IMR-90 (cell line): ENCODE measurements at regions not wholly inside any gene's neighbourhood (a gene's known extent, or its start where the extent isn't known, plus 50 kb on each side); places are given as distances from the start of the nearest gene placed in this dataset.

Source experiments
- ATAC-seq: fragments of 200-7000 bp; cut with Tn5 transposase; 2 replicates; pipeline ENCODE4 v1.9.1; 2020; ENCODE audit warnings: low read depth, mild to moderate bottlenecking, moderate library complexity
- BruUV-seq: library from RNA; stranded (reverse); fragments of 400-500 nt; replicated peaks from 2 replicates; lab custom pipeline; 2021; lab: Mats Ljungman, UMichigan
- CTCF ChIA-PET: fragments of 300-600 bp; formaldehyde crosslinking; extraction: SDS; loops from one replicate; lab custom pipeline; 2021; ENCODE audit warnings: antibody characterized with exemption; lab: Yijun Ruan, JAX
- POLR2A ChIA-PET: fragments of 300-600 bp; sonication (Branson Sonifier 250); formaldehyde crosslinking; loops from one replicate; lab custom pipeline; 2022; ENCODE audit warnings: antibody characterized with exemption; ENCODE audit not compliant: unreplicated experiment; lab: Charles Lee
- DNase-seq: peaks from one replicate; pipeline ENCODE4 v3.0.0; 2013
- H2AFZ ChIP-seq: replicated peaks from 2 replicates; pipeline ENCODE3; 2013; ENCODE audit warnings: low read length, mild to moderate bottlenecking; ENCODE audit not compliant: poor library complexity
- H2AK5ac ChIP-seq: 2 replicates; pipeline ENCODE4 v1.6.1; 2013; ENCODE audit warnings: low read depth, low read length, inconsistent platforms
- H2AK9ac ChIP-seq: replicated peaks from 2 replicates; pipeline ENCODE3; 2013; ENCODE audit warnings: mild to moderate bottlenecking, low read depth, low read length, moderate library complexity; ENCODE audit not compliant: poor library complexity
- H2BK120ac ChIP-seq: 2 replicates; pipeline ENCODE4 v1.6.1; 2013; ENCODE audit warnings: low read depth, low read length, inconsistent platforms
- H2BK15ac ChIP-seq: 3 replicates; pipeline ENCODE4 v1.6.1; 2013; ENCODE audit warnings: low read depth, low read length, inconsistent platforms
- H2BK20ac ChIP-seq: 2 replicates; pipeline ENCODE4 v1.6.1; 2013; ENCODE audit warnings: low read depth, mild to moderate bottlenecking, inconsistent platforms, low read length, moderate library complexity
- H2BK5ac ChIP-seq: 2 replicates; pipeline ENCODE4 v1.6.1; 2013; ENCODE audit warnings: mild to moderate bottlenecking, low read depth, low read length, inconsistent platforms; ENCODE audit not compliant: poor library complexity, severe bottlenecking
- H3K14ac ChIP-seq: replicated peaks from 2 replicates; pipeline ENCODE4 v1.6.1; 2013; ENCODE audit warnings: low read depth, low read length, inconsistent platforms
- H3K18ac ChIP-seq: 2 replicates; pipeline ENCODE4 v1.6.1; 2013; ENCODE audit warnings: low read depth, low read length, control low read depth
- H3K23ac ChIP-seq: 2 replicates; pipeline ENCODE4 v1.6.1; 2013; ENCODE audit warnings: low read depth, low read length, inconsistent platforms
- H3K27ac ChIP-seq: 2 replicates; pipeline ENCODE4 v1.5.1; 2013; ENCODE audit warnings: mild to moderate bottlenecking, control low read depth, low read length; ENCODE audit not compliant: insufficient read depth
- H3K27me3 ChIP-seq: 2 replicates; pipeline ENCODE4 v1.6.1; 2013; ENCODE audit warnings: low read length; ENCODE audit not compliant: control insufficient read depth, insufficient read depth
- H3K36me3 ChIP-seq: 2 replicates; pipeline ENCODE4 v1.6.1; 2013; ENCODE audit warnings: low read length, mixed read lengths; ENCODE audit not compliant: control insufficient read depth, insufficient read depth
- H3K4ac ChIP-seq: 2 replicates; pipeline ENCODE4 v1.6.1; 2013; ENCODE audit warnings: low read depth, low read length, inconsistent platforms
- H3K4me1 ChIP-seq: 2 replicates; pipeline ENCODE4 v1.6.1; 2013; ENCODE audit warnings: low read length, mixed read lengths; ENCODE audit not compliant: control insufficient read depth, insufficient read depth
- H3K4me2 ChIP-seq: 2 replicates; pipeline ENCODE4 v1.6.1; 2013; ENCODE audit warnings: low read depth, mild to moderate bottlenecking, control low read depth, low read length, moderate library complexity
- H3K4me3 ChIP-seq: 2 replicates; pipeline ENCODE4 v1.5.1; 2013; ENCODE audit warnings: low read depth, mild to moderate bottlenecking, control low read depth, low read length, moderate library complexity; ENCODE audit not compliant: insufficient read depth
- H3K56ac ChIP-seq: 2 replicates; pipeline ENCODE4 v1.6.1; 2013; ENCODE audit warnings: low read length, inconsistent platforms; ENCODE audit not compliant: insufficient read depth; ENCODE audit errors: extremely low read depth
- H3K79me1 ChIP-seq, 2 experiments: 2 replicates each; pipeline ENCODE4 v1.6.1; 2013; ENCODE audit warnings: low read length in 2 of 2, inconsistent platforms in 1 of 2, low read depth in 1 of 2
- H3K9ac ChIP-seq: 2 replicates; pipeline ENCODE4 v1.6.1; 2013; ENCODE audit warnings: low read depth, low read length, control low read depth
- H3K9me1 ChIP-seq: 2 replicates; pipeline ENCODE4 v1.6.1; 2013; ENCODE audit warnings: low read length, inconsistent platforms; ENCODE audit not compliant: insufficient read depth
- H3K9me3 ChIP-seq: 2 replicates; pipeline ENCODE4 v1.6.1; 2013; ENCODE audit warnings: low read length; ENCODE audit not compliant: control insufficient read depth, insufficient read depth
- H4K20me1 ChIP-seq: 2 replicates; pipeline ENCODE4 v1.6.1; 2013; ENCODE audit warnings: low read length, inconsistent platforms; ENCODE audit not compliant: insufficient read depth
- H4K5ac ChIP-seq: 2 replicates; pipeline ENCODE4 v1.6.1; 2013; ENCODE audit warnings: mild to moderate bottlenecking, low read depth, low read length, control low read depth
- H4K8ac ChIP-seq, 2 experiments: 2 replicates each; pipeline ENCODE4 v1.6.1; 2013; ENCODE audit warnings: low read depth in 2 of 2, low read length in 2 of 2, control low read depth in 1 of 2, inconsistent platforms in 1 of 2
- H4K91ac ChIP-seq: 2 replicates; pipeline ENCODE4 v1.6.1; 2013; ENCODE audit warnings: low read depth, low read length, inconsistent platforms; ENCODE audit not compliant: insufficient read depth
- CEBPB ChIP-seq: IDR thresholded peaks from 2 replicates; pipeline ENCODE4 v1.6.1; 2012; ENCODE audit warnings: low read depth, low read length, improper control_type of control experiment
- CTCF ChIP-seq: conservative IDR thresholded peaks from 2 replicates; pipeline ENCODE4 v1.5.1; 2012; ENCODE audit warnings: mild to moderate bottlenecking, low read depth, low read length, improper control_type of control experiment
- dilution Hi-C: fragments of 300-500 bp; cut with HindIII; formaldehyde crosslinking; loops from one replicate; pipeline ENCODE4 v1.14.3; 2018; ENCODE audit warnings: low sequenced_read_pairs; ENCODE audit not compliant: unreplicated experiment
- in situ Hi-C: fragments of 300-500 bp; cut with MboI; formaldehyde crosslinking; loops from 3 replicates; pipeline ENCODE4 v1.14.3; 2019; ENCODE audit warnings: low sequenced_read_pairs, inconsistent platforms, mixed read lengths
- intact Hi-C: fragments of 100-400 bp; cut with micrococcal nuclease; formaldehyde crosslinking; loops from 2 replicates; pipeline ENCODE4 v1.10.0; 2022

DNA sequence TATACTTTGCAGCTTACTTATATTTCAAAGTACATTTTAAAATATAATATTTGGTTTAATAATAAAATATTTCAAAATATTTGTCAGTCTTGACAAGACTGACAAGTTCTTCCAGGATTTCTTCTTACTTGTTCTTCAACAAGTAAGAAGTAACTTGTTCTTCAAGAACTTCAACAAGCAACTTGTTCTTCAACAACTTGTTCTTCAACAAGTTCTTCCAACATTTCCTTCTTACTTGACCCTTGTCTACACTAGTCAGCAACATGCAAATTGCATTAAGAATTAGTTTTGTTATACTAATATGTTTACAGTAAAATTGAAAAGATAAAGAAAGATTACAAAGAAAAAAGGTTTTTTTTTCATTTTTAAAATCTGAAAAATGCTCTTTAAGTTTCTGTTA lies 731.7 kb downstream of the NSUN3 start:
- Histone ChIP-seq H3K4me1 (no peaks in the 10 kb centered on the region), H3K56ac (no peak overlapping the region), H3K4me2 (no peak overlapping the region), H3K4ac (no peak overlapping the region), H3K9me1 (no peaks in the 10 kb centered on the region), H3K27ac (no peak overlapping the region), H3K4me3 (no peak overlapping the region), H3K14ac (no peak overlapping the region), H4K20me1 (no peaks in the 10 kb centered on the region), H4K91ac (no peak overlapping the region), H2AK9ac (no peak overlapping the region), H3K36me3 (no peaks in the 10 kb centered on the region), H4K5ac (no peak overlapping the region), H2AK5ac (no peak overlapping the region), H2BK20ac (no peak overlapping the region), H2BK5ac (no peak overlapping the region), H2BK120ac (no peak overlapping the region), H3K9ac (no peak overlapping the region), H3K23ac (no peak overlapping the region), H4K8ac (no peak overlapping the region), H2BK15ac (no peak overlapping the region), H3K79me1 (no peaks in the 10 kb centered on the region), H3K18ac (no peak overlapping the region), H2AFZ (no peak overlapping the region), H3K27me3 (no peaks in the 10 kb centered on the region), H3K9me3 (peaks cover 8% of the 10 kb centered on the region; the same call in 1 of the 2 replicates)
- no TSS peak for BruUV-seq
- ATAC-seq, result no peak
- intact Hi-C loops (no loop called here), in situ Hi-C loops (no loop called here), dilution Hi-C loops (no loop called here)
- POLR2A ChIA-PET, result no interaction called here
- no peak for DNase-seq
- CTCF ChIA-PET, result no interaction called here
- TF ChIP-seq CTCF (no peak), CEBPB (no peak)
